Kidney capillary endothelial cell (primary cell): ENCODE measurements at regions not wholly inside any gene's neighbourhood (a gene's known extent, or its start where the extent isn't known, plus 50 kb on each side); places are given as distances from the start of the nearest gene placed in this dataset.
"Not testable (repeated sequence)": the region's sequence is repeated elsewhere in the genome, so short reads cannot be mapped to it uniquely, and the experiment has no call there.

ENCODE experiments used
- DNase-seq: peaks from one replicate; pipeline ENCODE4 v3.0.0-alpha.2; 2018; ENCODE audit warnings: low spot score

DNA sequence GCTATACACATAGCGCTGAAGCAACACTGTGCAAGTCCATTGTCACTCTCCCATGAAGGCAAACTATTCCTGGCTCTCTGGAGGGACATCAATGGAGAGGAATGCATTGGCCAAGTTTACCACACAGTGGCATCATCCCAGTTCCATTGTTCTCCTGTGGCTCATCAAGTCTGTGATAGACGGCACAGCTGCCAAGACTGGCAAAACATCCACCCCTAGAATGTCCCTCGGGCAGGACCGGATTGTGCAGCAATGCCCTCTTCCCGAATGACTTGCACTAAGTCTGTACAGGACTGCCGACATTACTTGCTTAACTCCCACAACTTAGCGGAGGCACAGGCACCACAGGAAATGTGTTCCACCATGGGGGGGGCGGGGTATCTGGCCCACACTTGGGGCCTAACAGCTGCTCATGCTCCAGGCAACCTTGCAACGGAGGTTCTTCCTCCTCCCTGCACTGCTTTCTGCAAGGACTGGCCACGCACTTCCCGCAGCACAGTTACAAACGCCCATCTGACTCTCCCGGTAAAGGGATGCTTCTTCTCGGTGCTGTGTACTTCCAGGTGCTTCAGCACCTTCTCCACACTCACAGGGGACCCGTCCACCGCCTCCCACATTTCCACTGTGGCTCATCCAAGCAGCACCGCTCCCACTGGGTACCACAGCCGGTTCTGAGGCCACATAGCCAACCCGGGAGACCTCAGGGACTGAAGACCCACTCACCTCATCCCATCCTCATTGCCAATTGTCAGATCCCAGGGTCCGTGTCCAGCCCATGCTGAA is 1309.6 kb upstream of the RAG2 start:
- no peak for DNase-seq

GRCh38 chr11:37905707-37906417 is 1307.8 kb upstream of the RAG2 start:
- DNase-seq = no peak

- DNase-seq = no peak
Observed at GRCh38 chr11:37896016-37896415, 1298.0 kb upstream of the RAG2 start.

DNA sequence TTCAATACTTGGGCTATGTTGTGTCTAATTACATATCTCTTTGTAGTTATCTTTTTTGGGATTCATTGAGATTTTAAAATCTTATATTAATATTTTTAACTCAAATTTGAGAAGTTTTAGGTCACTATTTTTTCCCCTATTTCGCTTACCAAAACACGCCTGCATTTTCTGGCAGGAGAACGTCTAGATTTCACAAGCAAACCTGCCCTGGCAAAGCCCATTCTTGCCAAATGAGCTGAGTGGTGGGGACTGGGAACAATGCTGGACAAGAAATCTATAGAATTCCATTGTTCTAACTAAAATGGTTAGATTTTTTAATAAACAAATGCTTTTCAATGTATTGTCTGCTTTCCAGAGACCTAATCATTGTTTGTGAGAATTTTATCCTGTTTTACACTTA is 1283.7 kb upstream of the RAG2 start:
- DNase-seq = no peak

- no peak for DNase-seq
Observed at GRCh38 chr11:37861671-37862070, 1263.6 kb upstream of the RAG2 start.

- DNase-seq = not testable (repeated sequence)
Observed at GRCh38 chr11:37858806-37859537, 1260.9 kb upstream of the RAG2 start.

- no peak for DNase-seq
Observed at GRCh38 chr11:37858398-37858797, 1260.4 kb upstream of the RAG2 start.

DNA sequence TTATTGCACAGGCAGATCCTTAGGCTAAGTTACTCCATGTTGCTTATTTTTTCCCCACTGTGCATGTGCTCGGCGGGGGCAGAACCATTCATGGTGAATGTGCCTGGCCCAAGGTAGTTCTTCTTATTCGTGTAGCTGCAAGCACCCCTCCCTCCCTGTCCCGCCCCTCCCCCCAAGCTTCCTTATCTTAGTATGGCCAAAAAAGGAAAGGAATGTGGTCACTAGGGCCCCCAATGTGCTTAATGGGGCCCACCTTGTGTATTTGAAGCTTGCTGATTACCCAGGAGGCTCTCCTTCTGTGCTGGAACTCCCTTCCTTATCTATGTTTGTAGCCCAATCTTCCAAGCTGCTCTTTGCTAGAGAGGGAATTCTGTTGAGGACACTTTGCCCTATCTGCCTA is 1259.7 kb upstream of the RAG2 start:
- no peak for DNase-seq

DNA sequence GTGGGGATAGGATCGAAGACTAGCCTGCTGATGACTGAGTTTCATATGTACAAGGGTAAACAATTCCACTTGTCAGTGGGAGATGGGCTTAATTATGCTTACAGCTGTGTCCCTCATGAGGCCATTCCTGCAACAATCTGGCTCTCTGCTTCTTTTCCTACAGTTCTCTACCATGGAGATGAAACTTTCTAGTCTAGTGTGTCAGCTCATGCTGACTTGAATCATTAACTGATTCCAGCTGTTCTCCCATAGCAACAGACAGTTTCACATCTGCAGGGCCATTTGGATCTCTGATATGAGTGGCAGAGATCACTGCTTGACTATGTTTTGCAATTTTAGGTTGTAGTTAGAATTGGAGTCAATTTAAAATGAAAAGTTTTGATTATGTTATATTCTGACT is 1251.7 kb upstream of the RAG2 start:
- no peak for DNase-seq

GRCh38 chr11:37843603-37844002 is 1245.6 kb upstream of the RAG2 start:
- no peak for DNase-seq

GRCh38 chr11:37841016-37841415 is 1243.0 kb upstream of the RAG2 start:
- no peak for DNase-seq

DNA sequence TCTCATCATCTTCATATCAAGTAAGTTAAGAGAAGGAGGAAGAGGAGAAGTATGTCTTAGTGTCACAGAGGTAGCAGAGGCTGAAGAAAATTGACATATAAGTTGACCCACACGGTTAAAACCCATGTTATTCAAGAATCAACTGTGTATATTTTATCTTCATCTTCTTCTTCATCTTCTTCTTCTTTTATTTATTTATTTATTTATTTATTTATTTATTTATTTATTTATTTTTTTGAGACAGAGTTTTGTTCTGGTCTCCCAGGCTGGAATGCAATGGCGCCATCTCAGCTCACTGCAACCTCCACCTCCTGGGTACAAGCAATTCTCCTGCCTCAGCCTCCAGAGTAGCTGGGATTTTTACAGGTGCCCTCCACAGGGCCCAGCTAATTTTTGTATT is 1242.3 kb upstream of the RAG2 start:
- not testable (repeated sequence) for DNase-seq

DNA sequence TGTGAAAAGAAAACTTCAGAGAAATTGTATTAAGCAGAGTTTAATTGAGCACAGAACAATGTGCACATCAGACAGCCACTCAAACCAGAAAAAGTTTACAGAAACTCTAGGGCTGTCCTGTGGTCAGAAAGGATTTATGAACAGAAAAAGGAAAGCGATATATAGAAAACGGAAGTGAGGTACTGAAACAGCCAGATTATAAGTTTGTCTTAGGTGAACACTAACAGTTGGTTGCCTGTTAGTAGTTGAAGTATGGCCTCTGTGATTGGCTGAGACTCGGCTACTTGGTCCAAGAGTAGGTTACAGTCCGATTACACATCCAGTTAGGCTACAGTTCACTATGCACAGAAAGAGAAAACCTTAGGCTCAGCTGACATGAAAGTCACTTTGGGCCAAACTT is 1232.5 kb upstream of the RAG2 start:
- no peak for DNase-seq

DNA sequence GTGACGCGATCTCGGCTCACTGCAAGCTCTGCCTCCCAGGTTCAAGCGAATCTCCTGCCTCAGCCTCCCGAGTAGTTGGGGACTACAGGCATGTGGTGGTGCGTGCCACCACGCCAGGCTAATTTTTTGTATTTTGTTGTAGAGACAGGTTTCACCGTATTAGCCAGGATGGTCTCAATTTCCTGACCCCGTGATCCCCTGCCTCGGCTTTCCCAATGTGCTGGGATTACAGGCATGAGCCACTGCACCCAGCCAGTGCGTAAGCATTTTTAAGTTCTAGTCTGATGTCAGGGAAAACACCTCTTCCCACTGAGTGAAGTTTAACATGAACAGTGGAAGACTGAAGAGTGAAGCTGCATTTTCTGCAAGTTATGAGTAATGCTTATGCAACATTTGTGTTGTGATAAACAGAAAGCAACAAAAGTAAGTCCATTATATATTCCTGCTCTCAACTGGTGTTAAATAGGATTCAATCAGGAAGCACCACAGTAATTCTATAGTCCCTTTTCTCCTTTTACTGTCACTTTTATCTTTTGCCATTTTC is 1219.8 kb upstream of the RAG2 start:
- no peak for DNase-seq

DNA sequence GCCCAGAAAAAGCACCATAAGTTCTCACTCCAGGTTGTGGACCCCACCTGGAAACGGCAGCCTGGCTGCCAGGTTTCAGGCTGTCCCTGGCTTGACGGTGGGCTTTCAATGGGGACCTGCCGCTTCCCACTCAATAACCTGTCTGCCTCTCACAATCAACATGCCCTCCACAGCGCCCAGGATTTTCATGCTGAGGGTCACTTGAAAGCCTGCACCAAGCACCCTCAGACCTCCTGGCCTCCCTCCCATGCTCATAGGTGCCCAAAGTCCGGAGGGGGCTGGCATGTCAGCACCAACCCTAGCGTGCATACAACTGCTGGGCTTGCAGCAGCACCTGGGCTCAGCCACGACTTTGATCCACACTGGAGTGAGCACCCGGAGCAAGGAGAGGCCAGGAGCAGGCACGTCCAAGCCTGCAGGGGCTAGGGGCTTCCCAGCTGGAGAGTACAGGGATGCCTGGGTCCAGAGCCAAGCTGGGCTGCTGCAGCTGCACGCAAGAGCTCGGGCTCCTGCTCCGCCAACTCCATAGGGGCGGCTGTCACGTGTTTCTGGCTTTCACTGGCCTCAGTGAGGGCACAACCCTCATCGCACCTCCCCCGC is 1214.3 kb upstream of the RAG2 start:
- DNase-seq = no peak

GRCh38 chr11:37811349-37811748 is 1213.3 kb upstream of the RAG2 start:
- no peak for DNase-seq

DNA sequence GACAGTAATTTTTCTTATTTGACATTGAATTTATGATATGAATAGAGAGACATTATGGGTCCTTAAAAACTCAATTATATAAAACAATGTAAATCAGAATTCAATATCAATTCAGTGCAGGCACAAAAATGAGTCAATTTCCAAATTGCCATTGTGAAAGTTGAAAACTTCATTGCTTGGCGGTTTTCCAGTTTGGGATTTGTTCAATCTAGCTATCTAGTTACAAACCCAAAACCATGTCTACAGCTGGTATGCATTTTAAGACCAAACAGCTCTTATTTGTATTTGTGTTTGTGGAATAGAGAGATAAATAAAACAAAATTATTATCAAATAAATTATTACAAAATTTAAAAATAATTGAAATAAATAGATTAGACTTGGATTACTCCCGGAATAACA is 1206.6 kb upstream of the RAG2 start:
- DNase-seq = no peak

GRCh38 chr11:37788141-37788877 is 1190.3 kb upstream of the RAG2 start:
- DNase-seq = no peak

GRCh38 chr11:37786214-37786755 is 1188.2 kb upstream of the RAG2 start:
- DNase-seq = no peak

DNA sequence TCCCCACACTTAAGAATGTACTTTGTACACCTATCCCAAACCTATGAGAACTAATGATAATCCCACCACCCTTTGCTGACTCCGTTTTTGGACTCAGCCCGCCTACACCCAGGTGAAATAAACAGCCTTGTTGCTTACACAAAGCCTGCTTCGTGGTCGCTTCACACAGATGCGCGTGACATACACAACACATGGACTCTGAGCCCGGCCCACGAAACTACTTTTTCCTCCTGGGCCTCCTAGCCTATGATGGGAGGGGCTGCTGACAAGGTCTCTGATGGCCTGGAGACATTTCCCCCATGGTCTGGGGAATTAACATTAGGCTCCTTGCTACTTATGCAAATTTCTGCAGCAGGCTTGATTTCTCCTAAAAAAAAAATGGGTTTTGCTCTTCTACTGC is 1176.4 kb upstream of the RAG2 start:
- no peak for DNase-seq

DNA sequence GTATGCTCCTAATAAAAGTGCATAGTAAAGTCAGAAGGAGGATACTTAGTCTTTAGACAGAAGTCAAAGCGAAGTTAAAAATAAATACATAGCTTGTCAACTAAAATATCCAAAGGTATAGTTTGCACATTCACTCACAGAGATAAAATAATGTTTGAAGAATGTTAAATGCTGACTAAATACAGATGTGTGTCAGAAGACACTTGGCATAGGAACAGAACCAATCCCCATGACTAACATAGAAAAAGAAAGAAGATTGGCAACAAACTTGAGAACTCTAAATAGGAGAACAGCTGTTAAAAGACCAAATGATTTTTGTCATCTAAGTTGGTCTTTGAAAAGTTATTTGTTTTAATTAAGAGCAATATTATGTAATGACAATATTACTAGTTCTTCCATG is 1172.1 kb upstream of the RAG2 start:
- no peak for DNase-seq
